ENCODE measurements at regions not wholly inside any gene's neighbourhood (a gene's known extent, or its start where the extent isn't known, plus 50 kb on each side); places are given as distances from the start of the nearest gene placed in this dataset.

DNA sequence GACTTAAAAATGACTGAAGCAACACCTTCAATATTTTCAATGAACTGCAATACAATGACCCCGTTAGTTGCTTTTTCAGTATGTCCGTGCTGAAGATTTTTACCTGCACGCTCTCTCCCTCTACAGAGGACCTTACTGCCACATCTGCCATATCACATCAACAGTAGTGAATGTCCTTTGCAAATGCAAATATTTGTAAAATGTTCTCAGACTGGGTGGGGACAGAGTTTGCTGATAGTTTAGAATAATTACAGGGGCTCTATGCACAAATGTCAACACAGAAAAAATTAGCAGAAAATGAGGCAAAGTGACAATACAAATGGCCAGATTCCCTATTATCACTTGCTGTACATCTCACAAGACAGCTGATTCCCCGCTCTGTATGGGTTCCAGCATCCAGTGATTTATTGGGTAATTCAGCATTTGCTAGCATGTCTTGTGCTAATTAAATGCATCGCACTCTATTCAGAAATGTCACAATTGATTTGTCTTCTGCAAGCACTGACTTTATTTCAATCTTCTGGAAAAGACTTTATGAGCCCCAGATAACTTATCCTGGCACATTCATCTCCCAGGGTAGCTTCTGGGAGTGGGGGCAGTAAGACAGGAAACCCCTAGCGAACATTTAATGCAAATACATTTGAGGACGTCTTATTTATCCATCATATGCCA, 69.1 kb upstream of the PTER start:
- TF ChIP-seq RARB (CRISPR knock-in tag; IDR thresholded peaks at IDR 0.05): no peak
- TF ChIP-seq, protein P1, sequence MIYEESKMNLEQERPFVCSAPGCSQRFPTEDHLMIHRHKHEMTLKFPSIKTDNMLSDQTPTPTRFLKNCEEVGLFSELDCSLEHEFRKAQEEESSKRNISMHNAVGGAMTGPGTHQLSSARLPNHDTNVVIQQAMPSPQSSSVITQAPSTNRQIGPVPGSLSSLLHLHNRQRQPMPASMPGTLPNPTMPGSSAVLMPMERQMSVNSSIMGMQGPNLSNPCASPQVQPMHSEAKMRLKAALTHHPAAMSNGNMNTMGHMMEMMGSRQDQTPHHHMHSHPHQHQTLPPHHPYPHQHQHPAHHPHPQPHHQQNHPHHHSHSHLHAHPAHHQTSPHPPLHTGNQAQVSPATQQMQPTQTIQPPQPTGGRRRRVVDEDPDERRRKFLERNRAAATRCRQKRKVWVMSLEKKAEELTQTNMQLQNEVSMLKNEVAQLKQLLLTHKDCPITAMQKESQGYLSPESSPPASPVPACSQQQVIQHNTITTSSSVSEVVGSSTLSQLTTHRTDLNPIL (CRISPR knock-in tag; IDR thresholded peaks at IDR 0.05; ENCODE audit: low read depth): no peak
- TF ChIP-seq, protein P2, sequence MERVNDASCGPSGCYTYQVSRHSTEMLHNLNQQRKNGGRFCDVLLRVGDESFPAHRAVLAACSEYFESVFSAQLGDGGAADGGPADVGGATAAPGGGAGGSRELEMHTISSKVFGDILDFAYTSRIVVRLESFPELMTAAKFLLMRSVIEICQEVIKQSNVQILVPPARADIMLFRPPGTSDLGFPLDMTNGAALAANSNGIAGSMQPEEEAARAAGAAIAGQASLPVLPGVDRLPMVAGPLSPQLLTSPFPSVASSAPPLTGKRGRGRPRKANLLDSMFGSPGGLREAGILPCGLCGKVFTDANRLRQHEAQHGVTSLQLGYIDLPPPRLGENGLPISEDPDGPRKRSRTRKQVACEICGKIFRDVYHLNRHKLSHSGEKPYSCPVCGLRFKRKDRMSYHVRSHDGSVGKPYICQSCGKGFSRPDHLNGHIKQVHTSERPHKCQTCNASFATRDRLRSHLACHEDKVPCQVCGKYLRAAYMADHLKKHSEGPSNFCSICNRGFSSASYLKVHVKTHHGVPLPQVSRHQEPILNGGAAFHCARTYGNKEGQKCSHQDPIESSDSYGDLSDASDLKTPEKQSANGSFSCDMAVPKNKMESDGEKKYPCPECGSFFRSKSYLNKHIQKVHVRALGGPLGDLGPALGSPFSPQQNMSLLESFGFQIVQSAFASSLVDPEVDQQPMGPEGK (CRISPR knock-in tag; IDR thresholded peaks at IDR 0.05; ENCODE audit: borderline replicate concordance): no peak
- TF ChIP-seq ARNTL (CRISPR knock-in tag; IDR thresholded peaks at IDR 0.05; ENCODE audit: borderline replicate concordance, low read depth): no peak
- TF ChIP-seq ZNF70 (CRISPR knock-in tag; IDR thresholded peaks at IDR 0.05): no peak
- no peak for TF ChIP-seq ZFP3 (CRISPR knock-in tag; IDR thresholded peaks at IDR 0.05)
- TF ChIP-seq TCF4 (CRISPR knock-in tag; IDR thresholded peaks at IDR 0.05; ENCODE audit: borderline replicate concordance): no peak
- TF ChIP-seq OSR1 (CRISPR knock-in tag; IDR thresholded peaks at IDR 0.05): no peak
- no peak for TF ChIP-seq ZFP30 (CRISPR knock-in tag; IDR thresholded peaks at IDR 0.05)
- no peak for TF ChIP-seq ZNF8 (CRISPR knock-in tag; IDR thresholded peaks at IDR 0.05)
